AML-193 (cell line): ENCODE measurements at regions not wholly inside any gene's neighbourhood (a gene's known extent, or its start where the extent isn't known, plus 50 kb on each side); places are given as distances from the start of the nearest gene placed in this dataset.

Experiments
- DNase-seq, 2 experiments: peaks; one replicate each; lab custom pipeline; 2025; lab: John Stamatoyannopoulos, UW

DNA sequence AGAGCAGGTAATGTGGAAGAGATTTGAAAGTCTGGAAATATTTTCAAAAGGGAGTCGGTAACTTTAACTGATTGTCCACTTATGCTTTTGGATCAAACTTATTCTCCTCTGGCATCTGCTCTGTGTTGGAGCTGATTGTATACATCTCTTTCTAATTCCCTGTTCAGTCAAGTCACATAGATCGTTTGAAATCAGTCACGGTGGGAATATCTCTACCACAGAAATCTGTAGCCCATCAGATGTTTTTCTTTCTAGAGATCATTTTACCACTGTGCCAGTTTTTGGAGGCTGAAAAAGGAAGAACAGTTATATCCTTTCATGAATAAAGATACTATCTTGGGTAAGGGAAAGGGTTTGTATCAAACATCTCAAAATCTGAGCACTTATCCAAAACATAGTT is 1853.3 kb downstream of the EFNA5 start:
- no peak for DNase-seq

DNA sequence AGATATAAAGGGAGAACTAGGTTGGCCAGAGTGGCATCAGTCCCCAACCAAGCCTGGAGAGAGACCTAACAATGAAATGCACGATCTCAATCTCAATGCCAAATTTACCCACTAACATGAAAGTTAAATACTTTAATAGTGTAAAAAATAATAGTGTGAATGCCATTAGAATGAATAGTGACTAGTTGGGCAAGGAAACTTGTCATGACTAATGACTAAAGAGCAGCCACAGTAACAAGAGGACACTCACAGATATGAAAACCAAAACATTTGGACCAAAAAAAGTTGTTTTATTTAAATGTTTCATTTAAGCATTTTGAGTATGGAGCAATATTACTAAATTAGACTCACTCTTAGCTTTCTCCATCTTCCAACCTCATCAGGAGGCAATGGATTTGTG is 1853.8 kb downstream of the EFNA5 start:
- DNase-seq = no peak

DNA sequence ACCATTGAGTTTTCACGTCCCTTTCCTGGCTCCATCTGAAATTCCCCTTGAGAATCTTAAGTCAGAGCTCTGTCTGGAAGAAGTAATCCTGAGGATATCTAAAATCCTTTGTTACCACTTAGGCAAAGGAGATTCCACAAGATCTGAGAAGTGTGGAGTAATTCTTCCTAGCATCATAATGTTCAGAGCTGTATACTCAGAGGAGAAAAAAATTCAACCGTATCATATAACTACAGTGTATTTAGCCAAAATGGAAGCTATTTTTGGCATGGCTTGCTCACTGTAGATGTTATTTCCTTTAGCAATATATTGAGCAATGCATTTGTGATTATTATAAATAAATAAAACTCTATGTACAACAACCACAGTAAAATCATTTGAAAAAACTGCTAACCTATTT is 1858.4 kb downstream of the EFNA5 start:
- no peak for DNase-seq

DNA sequence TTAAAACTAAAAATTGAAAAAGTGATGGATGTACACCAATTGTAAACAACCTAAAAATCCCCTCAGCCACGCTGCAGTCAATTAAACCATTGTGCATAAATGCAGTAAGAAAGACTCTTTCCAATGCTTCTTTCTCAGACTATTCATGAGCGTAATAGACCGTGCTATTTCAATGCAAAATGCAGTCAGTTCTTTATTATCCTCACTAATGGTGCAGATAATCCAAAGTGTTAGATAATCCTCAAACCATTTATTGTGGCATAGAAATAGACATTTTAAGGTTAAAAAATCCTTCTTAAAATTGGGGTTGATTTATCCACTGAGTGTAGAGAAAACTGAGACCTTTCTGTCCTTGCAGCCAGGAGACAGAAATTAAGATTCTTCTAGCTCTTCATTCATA is 1862.8 kb downstream of the EFNA5 start:
- DNase-seq = no peak

DNA sequence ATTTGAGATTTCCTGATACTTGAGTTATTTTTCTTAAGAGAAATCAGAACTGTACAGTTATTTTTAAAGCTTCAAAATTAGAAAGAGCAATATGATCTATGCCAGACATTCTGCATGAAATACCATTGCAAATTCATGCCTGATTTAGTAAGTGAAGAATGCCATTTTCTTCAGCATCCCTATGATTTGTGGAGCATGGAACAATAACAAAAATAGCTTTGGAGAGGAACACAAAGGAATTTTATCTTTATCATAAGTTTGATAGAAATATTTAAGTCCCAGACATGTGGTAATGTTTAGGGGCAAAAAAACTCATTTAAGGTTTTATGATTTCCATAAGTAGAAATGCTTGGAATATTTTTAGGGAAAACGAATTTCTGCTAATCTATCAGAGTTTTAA is 1863.4 kb downstream of the EFNA5 start:
- DNase-seq = no peak

DNA sequence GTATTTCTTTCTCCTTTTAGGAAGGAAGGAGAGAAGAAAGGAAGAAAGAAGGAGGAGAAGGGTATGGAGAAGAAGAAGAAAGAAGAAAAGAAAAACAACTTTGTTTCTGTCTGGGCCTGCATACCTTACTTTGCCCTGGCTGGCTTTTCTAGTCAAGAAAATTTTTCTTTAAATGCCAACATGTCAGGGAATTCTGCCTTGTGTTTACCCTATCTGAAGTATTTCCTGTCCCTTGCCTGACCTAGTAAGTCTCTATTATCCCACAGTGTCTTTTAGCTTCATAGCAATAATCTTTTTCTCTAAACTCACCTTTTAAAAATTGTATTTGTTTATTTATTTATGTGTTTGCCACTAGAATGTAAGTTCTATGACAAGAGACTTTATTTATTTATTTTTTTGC is 1864.1 kb downstream of the EFNA5 start:
- no peak for DNase-seq

DNA sequence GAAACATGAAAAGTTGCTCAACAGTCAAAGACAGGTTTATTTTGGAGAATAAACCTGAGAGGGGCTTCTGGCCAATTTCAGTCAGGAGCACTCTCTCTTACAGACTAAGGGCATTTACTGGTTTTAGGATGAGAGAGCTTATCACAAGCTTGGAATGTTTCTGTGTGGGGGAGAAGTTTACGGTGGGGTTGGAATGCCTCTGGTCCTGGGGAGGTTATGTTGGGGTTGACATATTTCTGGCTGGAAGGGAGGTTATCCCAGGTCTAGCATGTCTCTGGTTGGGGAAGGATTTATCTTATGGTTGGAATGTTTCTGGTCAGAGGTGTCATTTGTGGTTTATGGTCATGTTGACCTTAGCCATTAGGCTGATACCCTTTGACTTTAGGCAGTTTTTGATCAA is 1867.3 kb downstream of the EFNA5 start:
- DNase-seq = no peak

DNA sequence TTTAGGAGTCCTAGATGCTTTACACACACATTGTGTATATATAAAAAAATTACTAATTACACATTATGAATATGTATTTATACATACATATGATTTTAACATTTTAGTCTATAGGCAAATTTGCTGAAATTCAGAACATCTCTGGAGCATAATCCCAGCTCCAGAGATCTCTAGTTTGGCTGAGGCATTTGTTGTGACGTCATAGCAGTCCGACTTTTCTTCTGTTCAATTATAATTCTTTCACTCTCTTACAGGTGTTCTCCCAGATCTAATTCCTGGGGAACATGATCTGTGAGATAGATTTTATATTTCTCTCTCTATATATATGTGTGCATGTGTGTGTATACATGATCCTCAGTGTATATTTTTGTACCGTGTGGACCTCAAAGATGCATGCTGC is 1876.2 kb downstream of the EFNA5 start:
- no peak for DNase-seq

DNA sequence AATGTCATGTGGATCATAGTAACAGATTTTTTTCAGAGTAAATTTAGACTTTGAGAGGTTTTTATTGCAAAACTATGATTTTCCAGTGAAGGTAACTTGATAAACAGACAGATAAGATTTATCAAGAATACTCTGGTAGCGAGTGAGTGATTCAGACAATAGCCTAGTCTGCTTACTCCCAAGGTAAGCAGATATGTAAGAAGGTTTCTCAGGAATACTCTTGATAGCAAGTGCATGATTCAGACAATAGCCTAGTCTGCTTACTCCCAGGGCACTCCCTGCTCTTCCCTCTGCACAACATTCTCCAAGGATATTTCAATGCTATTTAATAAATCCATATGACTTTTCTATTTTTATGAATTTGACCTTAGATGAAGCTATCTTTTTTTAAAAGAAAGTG is 1881.5 kb downstream of the EFNA5 start:
- DNase-seq = no peak

DNA sequence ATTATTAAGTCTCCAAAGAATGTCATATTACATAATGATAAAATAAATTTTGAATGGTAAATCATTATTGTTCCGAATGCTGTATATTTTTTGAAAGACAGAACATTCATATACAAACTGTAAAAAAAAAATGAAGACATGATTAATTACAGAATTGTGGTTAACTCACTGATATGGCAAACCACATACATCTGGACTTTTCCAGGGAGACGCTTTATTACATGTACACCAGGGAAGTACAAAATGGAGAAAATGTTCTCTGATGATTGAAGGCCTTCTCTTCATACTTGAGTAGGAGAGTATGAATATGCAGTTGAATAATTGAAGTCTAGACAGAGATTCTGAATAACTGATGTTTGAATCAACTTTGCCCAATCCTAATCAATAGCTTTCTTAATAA is 1886.9 kb downstream of the EFNA5 start:
- no peak for DNase-seq

DNA sequence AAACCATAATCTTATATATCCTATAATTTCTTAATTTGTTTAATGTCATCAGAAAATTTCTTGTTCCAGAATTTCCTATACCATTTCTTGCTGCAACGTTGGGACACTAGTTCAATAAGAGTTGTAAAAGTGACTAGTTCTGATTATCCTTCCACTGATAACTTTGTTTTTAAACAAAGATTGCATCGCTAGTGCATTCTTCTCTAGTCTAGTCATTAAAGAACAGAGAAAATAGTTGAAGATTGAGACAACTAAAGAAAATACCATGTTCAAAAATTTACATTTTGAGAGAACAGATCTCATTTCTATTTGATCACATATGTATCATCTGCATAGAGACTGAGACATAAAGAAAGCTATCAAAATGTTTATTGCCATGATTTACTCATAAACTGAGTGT is 1888.2 kb downstream of the EFNA5 start:
- no peak for DNase-seq

DNA sequence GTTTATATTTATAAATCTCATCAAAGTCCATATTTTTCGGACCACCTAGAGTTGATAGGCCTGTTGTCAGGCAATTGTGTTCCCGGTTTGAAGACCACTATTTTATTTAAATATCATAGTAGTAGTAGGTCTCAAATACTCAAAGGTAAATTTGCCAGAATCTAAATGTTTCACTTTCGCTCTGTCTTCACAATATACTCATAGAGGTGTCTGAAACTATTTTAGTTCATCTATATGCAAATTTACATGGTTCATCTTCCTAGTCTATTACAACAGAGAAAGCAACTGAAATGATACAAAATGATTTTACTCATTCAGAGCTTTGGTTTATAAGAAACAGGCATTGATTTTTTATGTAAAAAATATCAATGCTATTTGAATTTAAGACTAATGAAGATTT is 1897.5 kb downstream of the EFNA5 start:
- DNase-seq = no peak

DNA sequence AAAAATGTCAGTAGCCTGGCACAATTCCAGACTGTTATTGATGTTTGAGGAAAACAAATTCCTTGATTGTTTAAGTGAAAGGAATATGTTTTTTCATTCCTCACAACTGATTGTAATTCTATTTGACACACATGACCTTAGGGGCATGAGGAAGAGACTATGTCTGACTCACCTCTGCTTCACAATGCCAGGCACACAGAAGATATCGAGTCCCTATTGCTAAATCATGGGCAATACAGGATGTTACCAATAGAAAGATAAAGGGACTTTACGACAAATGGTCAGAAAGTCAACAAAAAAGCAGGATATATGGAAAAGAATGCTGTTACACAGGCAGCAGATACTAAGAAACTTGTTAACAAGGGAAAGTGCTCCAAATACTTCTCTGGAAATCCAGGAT is 1903.5 kb downstream of the EFNA5 start:
- DNase-seq = no peak

DNA sequence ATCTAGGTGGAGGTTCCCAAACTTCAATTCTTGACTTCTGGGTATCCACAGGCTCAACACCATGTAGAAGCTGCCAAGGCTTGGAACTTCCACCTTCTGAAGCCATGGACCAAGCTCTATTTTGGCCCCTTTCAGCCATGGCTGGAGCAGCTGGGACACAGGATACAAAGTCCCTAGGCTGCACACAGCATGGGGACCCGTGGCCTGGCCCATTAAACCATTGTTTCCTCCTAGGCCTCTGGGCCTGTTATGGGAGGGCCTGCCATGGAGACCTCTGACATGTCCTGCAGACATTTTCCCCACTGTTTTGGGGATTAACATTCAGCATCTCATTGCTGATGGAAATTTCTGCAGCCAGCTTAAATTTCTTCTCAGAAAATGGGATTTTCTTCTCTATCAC is 1908.0 kb downstream of the EFNA5 start:
- DNase-seq = no peak

DNA sequence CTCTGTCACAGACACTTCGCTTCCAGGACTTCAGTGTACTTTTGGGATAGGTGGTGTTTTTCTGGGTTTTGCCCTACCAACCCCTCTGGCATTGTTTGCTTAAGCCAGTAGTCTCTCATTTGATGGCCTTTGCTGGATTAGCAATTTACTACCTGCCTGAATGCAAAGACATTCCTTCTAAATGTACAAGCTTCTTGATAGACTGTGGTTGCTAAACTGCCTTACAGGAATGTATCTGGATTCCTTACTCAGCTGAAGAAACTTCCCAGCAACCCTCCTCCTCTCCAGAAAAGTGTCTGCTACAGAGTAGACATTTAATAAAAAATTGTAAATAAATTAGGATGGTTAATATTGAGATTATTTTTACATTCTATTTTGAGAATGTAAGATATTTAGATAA is 1916.7 kb downstream of the EFNA5 start:
- DNase-seq = no peak

DNA sequence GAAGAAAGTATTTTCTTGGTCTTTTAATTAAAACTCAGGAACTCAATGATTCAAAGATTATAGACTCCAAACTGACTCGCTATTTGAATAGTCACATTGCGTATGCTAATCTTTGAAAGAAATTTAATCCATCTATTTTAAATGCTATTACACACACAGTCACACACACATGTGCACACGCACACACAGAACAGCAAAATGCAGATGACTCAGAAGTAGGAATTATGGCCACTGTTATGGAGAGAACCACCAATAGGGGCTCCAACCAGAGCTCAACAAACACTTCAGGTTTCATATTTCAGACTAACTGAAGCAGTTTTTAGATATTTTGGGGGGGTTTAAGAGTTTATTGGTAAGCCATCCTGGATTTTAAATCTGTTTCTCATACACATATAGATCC is 1917.9 kb downstream of the EFNA5 start:
- DNase-seq = no peak

DNA sequence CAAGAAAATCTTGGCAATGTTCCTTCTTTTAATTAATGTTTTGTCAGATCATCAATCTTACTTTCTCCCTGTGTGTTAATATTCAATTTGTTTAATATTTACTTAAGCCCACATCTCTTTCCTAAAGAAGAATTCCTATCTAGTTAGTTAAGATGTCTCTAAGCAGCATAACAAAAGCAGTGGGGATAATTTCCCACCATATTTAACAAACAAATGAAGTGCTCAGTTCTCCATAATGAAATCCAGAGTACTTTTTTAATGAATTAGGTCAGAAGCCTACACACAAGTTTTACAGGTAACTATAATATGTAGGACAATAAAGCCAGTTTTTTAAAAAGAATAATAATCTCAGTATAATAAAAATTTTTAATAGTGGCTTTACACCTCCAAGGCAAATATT is 1918.8 kb downstream of the EFNA5 start:
- DNase-seq = no peak

DNA sequence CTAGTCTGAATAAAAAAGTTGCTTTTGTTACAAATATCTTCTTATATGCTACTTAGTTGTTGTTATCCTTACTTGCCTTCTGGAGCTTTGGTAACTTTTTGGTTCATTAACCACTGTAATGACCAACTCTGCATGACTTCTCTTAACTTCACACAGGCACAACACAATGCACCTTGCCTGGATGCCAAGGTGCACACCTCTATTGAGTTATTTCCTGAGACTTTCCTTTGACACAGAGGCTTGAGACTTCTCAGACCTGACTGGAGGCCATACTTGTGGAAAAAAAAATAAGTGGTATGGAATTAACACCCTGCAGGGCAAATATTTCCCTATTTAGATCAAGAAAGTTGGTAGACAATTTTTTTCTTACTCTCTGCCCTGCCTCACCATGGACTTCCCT is 1925.6 kb downstream of the EFNA5 start:
- no peak for DNase-seq

DNA sequence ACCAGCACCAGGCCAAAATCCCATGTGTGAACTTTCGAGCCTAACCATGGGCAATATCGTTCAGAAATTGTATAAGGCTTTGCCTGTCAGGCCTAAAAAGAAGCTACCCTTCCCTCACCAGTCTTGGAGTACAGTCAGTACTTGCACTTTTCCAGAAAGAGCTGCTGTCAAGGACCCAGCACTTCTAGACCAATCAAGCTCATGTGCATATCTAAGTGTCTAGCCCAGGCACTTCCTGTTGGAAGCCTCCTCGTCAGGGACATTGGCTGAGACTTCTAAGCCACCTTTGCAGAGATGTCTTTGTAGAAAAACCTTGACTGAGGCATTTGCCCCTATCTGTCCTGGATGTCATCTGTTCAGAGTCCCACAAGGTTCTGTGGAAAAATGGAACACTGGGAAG is 1930.5 kb downstream of the EFNA5 start:
- DNase-seq = no peak

DNA sequence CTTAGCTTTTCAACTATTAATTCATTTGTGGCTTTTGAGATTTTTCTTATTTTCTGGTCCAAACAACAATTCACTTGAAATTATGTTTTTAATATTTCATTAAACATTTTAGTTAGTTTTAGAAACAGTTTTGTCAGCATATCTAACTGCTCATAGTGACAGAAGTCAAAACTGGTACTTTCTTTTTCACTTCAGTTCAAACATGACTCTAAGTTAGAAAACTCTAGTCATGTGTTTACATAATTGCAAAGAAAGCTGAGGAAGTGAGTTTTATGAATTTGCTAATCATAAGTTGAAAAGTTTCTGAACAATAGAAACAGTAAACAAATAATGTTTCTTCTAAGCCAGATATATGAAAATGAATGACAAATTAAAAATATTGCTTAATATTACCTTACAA is 1931.0 kb downstream of the EFNA5 start:
- DNase-seq = no peak

DNA sequence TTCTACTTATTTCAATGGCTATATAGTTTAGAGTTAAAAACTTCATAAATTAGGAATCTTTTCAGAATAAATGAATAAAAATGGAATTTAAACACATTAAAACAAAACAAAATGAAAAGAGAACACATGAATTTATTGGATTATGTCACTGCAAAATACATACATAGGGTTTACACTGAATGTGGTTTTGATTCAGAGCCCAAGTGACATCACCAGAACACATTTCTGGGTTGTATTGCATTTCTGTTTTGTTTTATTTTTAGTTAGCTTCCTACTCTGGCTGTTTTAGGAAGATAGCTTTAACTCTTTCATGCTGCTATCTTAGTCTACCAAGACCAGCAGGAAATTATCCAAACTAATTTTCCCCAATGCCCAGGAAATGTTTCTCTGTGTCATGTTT is 1935.0 kb downstream of the EFNA5 start:
- no peak for DNase-seq

DNA sequence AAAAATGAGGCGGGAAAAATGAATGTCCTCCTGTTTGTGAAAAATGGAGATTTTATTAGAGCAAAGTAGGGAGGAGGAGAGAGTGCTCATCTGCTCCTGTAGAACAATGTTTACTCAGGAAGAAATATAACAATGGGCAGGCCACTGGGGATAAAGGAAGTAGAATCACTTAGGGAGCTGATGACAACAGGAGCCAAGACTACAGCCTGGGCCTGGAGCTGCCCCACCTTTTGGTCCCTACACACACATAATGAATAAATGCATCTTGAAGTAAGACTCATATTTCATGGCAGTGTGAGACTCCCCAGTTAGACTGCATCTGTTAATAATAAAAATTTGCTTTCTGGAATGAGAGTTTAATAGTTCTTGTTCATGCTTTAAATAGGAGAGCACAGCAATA is 1939.8 kb downstream of the EFNA5 start:
- no peak for DNase-seq

DNA sequence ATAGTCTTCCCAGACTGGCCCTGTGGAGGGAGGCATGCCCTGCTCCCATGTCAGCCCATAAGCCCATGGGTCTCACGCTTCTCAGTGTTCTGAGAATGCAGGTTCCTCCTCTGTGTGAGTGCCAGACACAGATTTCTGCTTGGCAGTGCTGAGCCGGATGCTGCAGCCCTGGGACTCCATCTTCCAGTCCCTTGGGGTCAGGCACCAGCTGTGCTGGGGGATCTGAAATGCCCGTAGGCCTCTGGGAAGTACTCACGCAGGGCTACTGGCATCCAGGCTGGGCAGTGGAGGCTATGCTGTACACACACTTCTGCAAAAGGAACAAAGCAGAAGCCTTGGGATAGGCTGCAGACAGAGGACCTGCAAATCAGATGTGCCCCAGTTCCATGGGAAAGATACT is 1944.6 kb downstream of the EFNA5 start:
- DNase-seq = no peak

DNA sequence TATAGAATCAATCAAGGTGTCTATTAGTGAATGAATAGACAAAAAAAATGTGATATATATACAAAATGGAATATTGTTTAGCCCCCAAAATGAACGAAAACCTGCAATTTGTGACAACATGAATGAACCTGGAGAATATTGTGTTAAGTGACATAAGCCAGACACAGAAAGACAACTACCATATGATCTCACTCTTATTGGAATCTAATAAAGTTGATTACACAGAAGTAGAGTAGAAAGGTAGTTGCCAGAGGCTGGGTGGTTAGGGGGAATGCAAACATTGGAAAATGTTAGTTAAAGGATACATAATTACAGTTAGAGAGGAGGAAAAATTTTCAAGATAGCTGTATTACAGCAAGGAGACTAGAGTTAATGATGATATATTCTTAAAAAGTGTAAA is 1962.3 kb downstream of the EFNA5 start:
- no peak for DNase-seq

DNA sequence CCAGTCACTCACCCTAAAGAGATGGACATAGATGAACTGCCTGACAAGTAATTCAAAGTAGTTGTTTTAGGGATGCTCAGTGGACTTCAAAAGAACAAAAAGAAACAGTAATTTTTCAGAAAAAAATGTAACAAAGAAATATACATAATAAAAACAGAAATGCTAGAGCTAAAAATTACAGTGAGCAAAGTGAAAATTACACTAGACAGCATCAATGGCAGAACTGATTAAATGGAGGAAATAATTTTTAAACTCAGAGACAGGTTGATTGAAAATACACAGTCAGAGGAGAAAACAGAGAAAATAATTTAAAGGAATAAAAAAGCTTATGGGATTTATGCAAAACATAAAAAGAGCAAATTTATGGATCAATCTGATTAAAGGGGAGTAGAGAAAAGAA is 1968.4 kb downstream of the EFNA5 start:
- no peak for DNase-seq
